K562 (cell line): ENCODE measurements at regions not wholly inside any gene's neighbourhood (a gene's known extent, or its start where the extent isn't known, plus 50 kb on each side); places are given as distances from the start of the nearest gene placed in this dataset.

ENCODE experiments used
- ATAC-seq: fragments of 200-7000 bp; cut with Tn5 transposase; 3 replicates; pipeline ENCODE4 v1.9.1; 2020; ENCODE audit warnings: moderate library complexity
- BruUV-seq: library from RNA; stranded (reverse); fragments of 400-500 nt; replicated peaks from 2 replicates; lab custom pipeline; 2021; lab: Mats Ljungman, UMichigan
- CTCF ChIA-PET: fragments of 300-600 bp; formaldehyde crosslinking; extraction: SDS; loops from one replicate; lab custom pipeline; 2021; ENCODE audit warnings: low intra/inter-chr PET ratio; lab: Yijun Ruan, JAX
- POLR2A ChIA-PET: fragments of 300-600, 350-650 bp; sonication (Branson Sonifier 250); formaldehyde crosslinking; extraction: SDS; loops from one replicate; lab custom pipeline; 2021; ENCODE audit warnings: antibody characterized with exemption, inconsistent platforms; lab: Yijun Ruan, JAX
- DNase-seq, 4 experiments: peaks; one replicate each; pipeline versions ENCODE4 v3.0.0 to v3.0.0-alpha.2; 2011 to 2018; ENCODE audit warnings: low spot score in 3 of 4, mixed read lengths in 3 of 4; ENCODE audit errors: extremely low read depth in 1 of 4
- FAIRE-seq: peaks from 2 replicates; lab custom pipeline; 2011; peaks lifted over from hg19 to GRCh38; lab: Jason Lieb, UNC
- H2AFZ ChIP-seq: 2 replicates; pipeline ENCODE4 v1.6.0; 2011; ENCODE audit warnings: low read depth, low read length, control low read depth, inconsistent platforms
- H3K27ac ChIP-seq: fragments of 200-600 bp; 3 replicates; pipeline ENCODE4 v1.8.0; 2011; ENCODE audit warnings: low read depth, mild to moderate bottlenecking, control low read depth, inconsistent platforms, low read length, moderate library complexity, mixed read lengths; ENCODE audit errors: extremely low read depth
- H3K27me3 ChIP-seq, 2 experiments: fragments of 300-600 bp in 1 of 2; 2 replicates in 1 of 2; 3 replicates in 1 of 2; pipeline versions ENCODE4 v1.6.0 to v1.8.0; 2011; ENCODE audit warnings: inconsistent platforms in 2 of 2, low read length in 2 of 2, mild to moderate bottlenecking in 1 of 2, mixed read lengths in 1 of 2, moderate library complexity in 1 of 2; ENCODE audit not compliant: control insufficient read depth in 2 of 2, insufficient read depth in 2 of 2
- H3K36me3 ChIP-seq: fragments of 300-600 bp; 3 replicates; pipeline ENCODE4 v1.8.0; 2011; ENCODE audit warnings: mild to moderate bottlenecking, low read length, inconsistent platforms; ENCODE audit not compliant: control insufficient read depth, insufficient read depth
- H3K4me1 ChIP-seq, 2 experiments: fragments of 200-600 bp in 1 of 2; replicated peaks in 1 of 2; 2 replicates in 1 of 2; 3 replicates in 1 of 2; pipeline versions ENCODE4 v1.5.1 to v1.8.0; 2011; ENCODE audit warnings: inconsistent platforms in 2 of 2, low read length in 2 of 2, mild to moderate bottlenecking in 1 of 2, mixed read lengths in 1 of 2, moderate library complexity in 1 of 2; ENCODE audit not compliant: control insufficient read depth in 2 of 2, insufficient read depth in 2 of 2
- H3K4me2 ChIP-seq: 2 replicates; pipeline ENCODE4 v1.6.1; 2011; ENCODE audit warnings: low read length, control low read depth, inconsistent platforms, mixed read lengths; ENCODE audit not compliant: insufficient read depth
- H3K4me3 ChIP-seq: fragments of 200-600 bp; sonication (generic), shearing (Covaris generic); 2 replicates; pipeline ENCODE4 v1.5.1; 2016; ENCODE audit warnings: control low read depth, inconsistent platforms
- H3K79me2 ChIP-seq: fragments of 200-600 bp; 3 replicates; pipeline ENCODE4 v1.8.0; 2011; ENCODE audit warnings: low read length, inconsistent platforms; ENCODE audit not compliant: control insufficient read depth, insufficient read depth
- H3K9ac ChIP-seq, 2 experiments: 2 replicates each; pipeline versions ENCODE4 v1.6.0 to v1.6.1; 2011; ENCODE audit warnings: low read depth in 2 of 2, low read length in 2 of 2, control low read depth in 1 of 2, inconsistent platforms in 1 of 2, mild to moderate bottlenecking in 1 of 2, mixed read lengths in 1 of 2; ENCODE audit not compliant: insufficient read depth in 1 of 2
- H3K9me1 ChIP-seq: one replicate; pipeline ENCODE4 v1.6.0; 2011; ENCODE audit warnings: inconsistent platforms, mild to moderate bottlenecking, low read length, moderate library complexity; ENCODE audit not compliant: control insufficient read depth, insufficient read depth
- H3K9me3 ChIP-seq: replicated peaks from 2 replicates; pipeline ENCODE4 v1.5.1; 2011; ENCODE audit warnings: low read depth, low read length, inconsistent platforms; ENCODE audit not compliant: control insufficient read depth, insufficient read depth
- H4K20me1 ChIP-seq: replicated peaks from 2 replicates; pipeline ENCODE4 v1.6.1; 2011; ENCODE audit warnings: low read length, inconsistent platforms, mixed read lengths; ENCODE audit not compliant: control insufficient read depth, insufficient read depth
- HNRNPUL1 ChIP-seq: fragments of 200-400 bp; formaldehyde crosslinking; IDR thresholded peaks from 2 replicates; pipeline ENCODE4 v1.6.1; 2017; ENCODE audit warnings: low read length
- NFATC3 ChIP-seq: fragments of 450-650 bp; IDR thresholded peaks from 2 replicates; pipeline ENCODE4 v1.6.1; 2017; ENCODE audit warnings: mild to moderate bottlenecking
- PTBP1 ChIP-seq: fragments of 200-400 bp; formaldehyde crosslinking; IDR thresholded peaks from 2 replicates; pipeline ENCODE4 v1.6.1; 2017; ENCODE audit warnings: low read depth, low read length
- TEAD1 ChIP-seq, 2 experiments: fragments of 450-650 bp in 1 of 2; sonication (generic) in 1 of 2; formaldehyde crosslinking; IDR thresholded peaks; 2 replicates each; pipeline versions ENCODE4 v1.4.0 to v1.8.0; 2020 to 2022; ENCODE audit warnings: mild to moderate bottlenecking in 2 of 2, missing genetic modification reagents in 1 of 2
- TFAM ChIP-seq: fragments of 250-450 bp; sonication (Bioruptor Pico); conservative IDR thresholded peaks from 2 replicates; pipeline ENCODE4 v1.5.0; 2021; ENCODE audit warnings: mild to moderate bottlenecking, moderate library complexity
- ZNF143 ChIP-seq: sonication (generic); formaldehyde crosslinking; IDR thresholded peaks from 2 replicates; pipeline ENCODE4 v1.9.0; 2022; ENCODE audit warnings: mild to moderate bottlenecking, missing genetic modification reagents
- ZNF408 ChIP-seq: fragments of 250-450 bp; sonication (Bioruptor Pico); IDR thresholded peaks from 2 replicates; pipeline ENCODE4 v1.4.0; 2020; ENCODE audit warnings: low read depth, mild to moderate bottlenecking, moderate library complexity
- WGBS: fragments of 100-300 bp; shearing (Covaris generic); methylation state at CpG from one replicate; pipeline ENCODE4 v1.1.6; 2016; ENCODE audit warnings: low coverage, mixed read lengths; ENCODE audit not compliant: insufficient coverage; ENCODE audit errors: missing lambda C conversion rate; 5-methylcytosine and 5-hydroxymethylcytosine counted together
- in situ Hi-C: fragments of 300-500 bp; cut with MboI; formaldehyde crosslinking; loops from 4 replicates; pipeline ENCODE4 v1.15.0; 2018; ENCODE audit warnings: inconsistent platforms, mixed read lengths
- intact Hi-C: fragments of 100-400 bp; cut with micrococcal nuclease; formaldehyde crosslinking; loops from 2 replicates; pipeline ENCODE4 v1.14.2; 2022
- TF ChIP-seq, protein P1 (sequence below): fragments of 450-650 bp; IDR thresholded peaks from 2 replicates; pipeline ENCODE4 v1.6.1; 2018; ENCODE audit warnings: mild to moderate bottlenecking, low read depth; ENCODE audit not compliant: partially characterized antibody

DNA sequence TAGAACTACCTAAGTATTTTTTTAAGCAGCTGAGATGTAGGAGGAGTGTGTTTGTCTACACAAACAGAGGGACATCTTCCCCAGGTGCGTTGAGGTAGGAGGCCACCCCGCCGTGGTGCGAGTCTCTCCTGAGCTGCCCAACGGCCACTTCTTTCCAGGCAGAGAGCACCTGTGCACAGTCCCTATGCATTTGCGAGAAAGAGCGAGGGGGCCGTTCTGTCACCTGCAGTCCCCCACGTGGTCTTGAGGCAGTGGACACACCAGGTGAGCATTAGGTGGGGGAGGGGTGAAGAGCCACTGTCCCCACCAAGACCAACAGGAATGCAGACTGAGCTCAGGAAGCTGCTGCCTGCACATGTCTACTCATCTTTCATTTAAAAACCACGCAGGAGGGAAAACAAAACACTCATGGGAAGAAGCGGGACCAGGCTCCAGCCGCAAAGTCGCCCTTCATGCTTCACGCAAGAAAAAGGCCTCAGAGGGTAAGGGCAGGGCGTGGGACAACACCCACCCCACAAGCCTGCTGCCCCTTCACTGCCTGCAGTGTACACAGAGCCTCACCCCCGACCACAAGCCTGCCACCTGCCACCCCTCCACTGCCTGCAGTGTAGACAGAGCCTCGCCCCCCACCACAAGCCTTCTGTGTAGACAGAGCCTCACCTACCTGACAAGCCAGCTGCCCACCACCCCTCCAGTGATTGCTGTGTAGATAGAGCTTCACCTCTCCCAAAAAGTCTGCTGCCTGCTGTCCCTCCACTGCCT is 142.0 kb downstream of the DLL1 start:
- H3K27ac ChIP-seq: no peak overlapping the region
- ChIA-PET CTCF (no interaction called here), POLR2A (no interaction called here)

More for the DNA sequence above, 142.0 kb downstream of the DLL1 start:
- Histone ChIP-seq H3K4me2 (no peak overlapping the region), H3K9ac (no peak overlapping the region), H3K9me1 (peaks cover 4% of the 10 kb centered on the region), H2AFZ (no peak overlapping the region), H3K79me2 (no peaks in the 10 kb centered on the region), H3K4me3 (no peak overlapping the region), H3K27me3 (peaks cover 25 to 66% of the 10 kb centered on the region in 2 experiments; a peak in 4 of 5 replicates), H3K9me3 (0 out of 2 replicates have a peak, but pooled peaks cover 3% of the 10 kb centered on the region), H4K20me1 (peaks cover 3% of the 10 kb centered on the region; the same call in 1 of the 2 replicates), H3K36me3 (no peaks in the 10 kb centered on the region), H3K4me1 (peaks cover 0 to 20% of the 10 kb centered on the region in 2 experiments; a peak in 3 of 5 replicates)
- FAIRE-seq (no peak), ATAC-seq (no peak), DNase-seq (no peak)
- no TSS peak for BruUV-seq
- TF ChIP-seq NFATC3 (no peak), ZNF408 (CRISPR knock-in tag) (no peak), TEAD1 (CRISPR knock-in tag; IDR thresholded peaks at IDR 0.05) (no peak), PTBP1 (no peak), HNRNPUL1 (no peak), TFAM (CRISPR knock-in tag) (no peak), ZNF143 (CRISPR knock-in tag) (no peak)
- TF ChIP-seq, protein P1, sequence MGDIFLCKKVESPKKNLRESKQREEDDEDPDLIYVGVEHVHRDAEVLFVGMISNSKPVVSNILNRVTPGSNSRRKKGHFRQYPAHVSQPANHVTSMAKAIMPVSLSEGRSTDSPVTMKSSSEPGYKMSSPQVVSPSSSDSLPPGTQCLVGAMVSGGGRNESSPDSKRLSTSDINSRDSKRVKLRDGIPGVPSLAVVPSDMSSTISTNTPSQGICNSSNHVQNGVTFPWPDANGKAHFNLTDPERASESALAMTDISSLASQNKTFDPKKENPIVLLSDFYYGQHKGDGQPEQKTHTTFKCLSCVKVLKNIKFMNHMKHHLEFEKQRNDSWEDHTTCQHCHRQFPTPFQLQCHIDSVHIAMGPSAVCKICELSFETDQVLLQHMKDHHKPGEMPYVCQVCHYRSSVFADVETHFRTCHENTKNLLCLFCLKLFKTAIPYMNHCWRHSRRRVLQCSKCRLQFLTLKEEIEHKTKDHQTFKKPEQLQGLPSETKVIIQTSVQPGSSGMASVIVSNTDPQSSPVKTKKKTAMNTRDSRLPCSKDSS: no peak
- 4% methylated on average over 16 of the region's 17 CpGs for WGBS
- intact Hi-C loops: no loop called here
- in situ Hi-C loops: no loop called here
